Astrocyte of the cerebellum (primary cell): ENCODE measurements at regions not wholly inside any gene's neighbourhood (a gene's known extent, or its start where the extent isn't known, plus 50 kb on each side); places are given as distances from the start of the nearest gene placed in this dataset.

Source experiments
- DNase-seq: peaks from one replicate; pipeline ENCODE4 v3.0.0-alpha.2; 2011; ENCODE audit warnings: low read depth
- H3K4me3 ChIP-seq: 2 replicates; pipeline ENCODE4 v1.5.1; 2011; ENCODE audit warnings: mild to moderate bottlenecking, low read depth, low read length, moderate library complexity
- in situ Hi-C: cut with HindIII; loops from 2 replicates; pipeline ENCODE4 v1.10.0; 2017; ENCODE audit warnings: low sequenced_read_pairs
- TF ChIP-seq, protein P1 (sequence below): IDR thresholded peaks from 2 replicates; pipeline ENCODE4 v1.5.1; 2012; ENCODE audit warnings: low read length, low read depth, moderate library complexity, mild to moderate bottlenecking; ENCODE audit errors: missing control alignments

DNA sequence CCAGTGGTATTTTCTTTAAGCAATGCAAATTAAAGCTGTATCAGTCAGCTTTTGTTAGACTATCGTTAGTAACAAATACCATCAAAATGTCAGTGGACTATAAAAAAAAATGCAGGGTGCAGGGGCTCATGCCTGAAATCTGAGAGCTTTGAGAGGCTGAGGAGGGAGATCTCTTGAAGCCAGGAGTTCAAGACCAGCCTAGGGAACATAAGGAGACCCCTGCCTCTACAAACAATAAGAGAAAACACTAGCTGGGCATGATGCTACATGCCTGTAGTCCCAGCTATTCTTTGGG is 253.7 kb downstream of the MYCN start:
- in situ Hi-C loops = no loop called here
- H3K4me3 ChIP-seq = no peak overlapping the region
- TF ChIP-seq, protein P1, sequence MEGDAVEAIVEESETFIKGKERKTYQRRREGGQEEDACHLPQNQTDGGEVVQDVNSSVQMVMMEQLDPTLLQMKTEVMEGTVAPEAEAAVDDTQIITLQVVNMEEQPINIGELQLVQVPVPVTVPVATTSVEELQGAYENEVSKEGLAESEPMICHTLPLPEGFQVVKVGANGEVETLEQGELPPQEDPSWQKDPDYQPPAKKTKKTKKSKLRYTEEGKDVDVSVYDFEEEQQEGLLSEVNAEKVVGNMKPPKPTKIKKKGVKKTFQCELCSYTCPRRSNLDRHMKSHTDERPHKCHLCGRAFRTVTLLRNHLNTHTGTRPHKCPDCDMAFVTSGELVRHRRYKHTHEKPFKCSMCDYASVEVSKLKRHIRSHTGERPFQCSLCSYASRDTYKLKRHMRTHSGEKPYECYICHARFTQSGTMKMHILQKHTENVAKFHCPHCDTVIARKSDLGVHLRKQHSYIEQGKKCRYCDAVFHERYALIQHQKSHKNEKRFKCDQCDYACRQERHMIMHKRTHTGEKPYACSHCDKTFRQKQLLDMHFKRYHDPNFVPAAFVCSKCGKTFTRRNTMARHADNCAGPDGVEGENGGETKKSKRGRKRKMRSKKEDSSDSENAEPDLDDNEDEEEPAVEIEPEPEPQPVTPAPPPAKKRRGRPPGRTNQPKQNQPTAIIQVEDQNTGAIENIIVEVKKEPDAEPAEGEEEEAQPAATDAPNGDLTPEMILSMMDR = no peak
- no peak for DNase-seq

DNA sequence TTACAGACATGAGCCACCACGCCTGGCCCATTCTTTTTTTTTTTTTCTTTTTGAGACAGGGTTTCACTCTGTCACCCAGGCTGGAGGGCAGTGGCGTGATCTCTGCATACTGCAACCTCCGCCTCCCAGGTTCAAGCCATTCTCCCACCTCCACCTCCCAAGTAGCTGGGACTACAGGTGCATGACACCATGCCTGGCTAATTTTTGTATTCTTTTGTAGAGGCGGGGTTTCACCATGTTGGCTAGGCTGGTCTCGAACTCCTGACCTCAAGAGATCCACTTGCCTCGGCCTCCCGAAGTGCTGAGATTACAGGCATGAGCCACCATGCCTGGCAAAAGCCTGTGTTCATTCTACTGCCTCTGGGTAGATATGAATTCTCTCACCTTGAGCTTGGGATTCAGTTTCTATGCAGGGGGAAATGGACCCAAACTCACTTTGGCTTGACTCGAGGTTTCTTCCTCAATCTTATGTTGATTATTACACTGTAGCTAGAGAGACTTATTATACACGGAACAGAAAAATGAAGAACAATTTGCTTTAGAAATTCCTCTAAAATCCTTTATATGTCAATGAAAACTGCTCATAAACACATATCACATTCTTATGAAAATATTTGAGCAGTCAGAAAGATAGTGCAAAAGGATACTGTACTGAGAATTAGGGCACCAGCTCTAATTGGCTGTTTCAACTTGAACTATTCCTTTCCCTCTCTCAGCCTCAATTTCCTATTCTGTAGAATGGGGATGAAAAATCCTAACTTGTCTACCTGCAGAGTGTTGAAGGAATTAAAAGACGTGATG is 252.3 kb downstream of the MYCN start:
- no peak for DNase-seq
- H3K4me3 ChIP-seq = no peak overlapping the region
- in situ Hi-C loops = no loop called here
- TF ChIP-seq, protein P1 = no peak

DNA sequence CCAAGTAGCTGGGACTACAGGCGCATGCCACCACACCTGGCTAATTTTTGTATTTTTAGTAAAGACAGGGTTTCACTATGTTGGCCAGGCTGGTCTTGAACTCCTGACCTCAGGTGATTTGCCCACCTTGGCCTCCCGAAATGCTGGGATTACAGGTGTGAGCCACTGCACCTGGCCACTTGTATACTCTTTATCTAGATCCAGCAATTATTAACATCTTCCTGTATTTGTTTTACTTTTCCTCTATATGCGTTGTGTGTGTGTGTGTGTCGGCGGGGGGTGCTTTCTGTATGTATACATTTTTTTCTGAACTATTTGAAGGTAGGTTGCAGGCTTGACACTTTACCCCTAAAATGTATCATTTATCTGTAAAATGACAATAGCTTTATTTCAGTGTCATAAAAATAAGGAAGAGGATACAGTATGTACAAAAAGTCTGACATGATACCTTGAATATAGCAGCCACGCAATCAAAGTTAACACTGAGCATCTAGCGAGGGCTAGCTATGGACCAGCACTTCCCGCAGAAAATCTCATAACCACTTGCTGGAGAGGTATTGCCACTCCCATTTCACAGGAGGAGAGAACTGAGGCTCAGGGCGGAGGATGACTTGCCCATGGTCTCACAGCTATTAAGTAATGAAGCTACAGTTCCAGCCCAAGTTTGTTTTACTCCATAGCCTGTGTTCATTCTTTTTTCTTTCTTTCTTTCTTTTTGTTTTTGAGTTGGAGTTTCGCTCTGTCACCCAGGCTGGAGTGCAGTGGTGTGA is 251.3 kb downstream of the MYCN start:
- in situ Hi-C loops = no loop called here
- no peak overlapping the region for H3K4me3 ChIP-seq
- no peak for DNase-seq
- TF ChIP-seq, protein P1 = no peak

DNA sequence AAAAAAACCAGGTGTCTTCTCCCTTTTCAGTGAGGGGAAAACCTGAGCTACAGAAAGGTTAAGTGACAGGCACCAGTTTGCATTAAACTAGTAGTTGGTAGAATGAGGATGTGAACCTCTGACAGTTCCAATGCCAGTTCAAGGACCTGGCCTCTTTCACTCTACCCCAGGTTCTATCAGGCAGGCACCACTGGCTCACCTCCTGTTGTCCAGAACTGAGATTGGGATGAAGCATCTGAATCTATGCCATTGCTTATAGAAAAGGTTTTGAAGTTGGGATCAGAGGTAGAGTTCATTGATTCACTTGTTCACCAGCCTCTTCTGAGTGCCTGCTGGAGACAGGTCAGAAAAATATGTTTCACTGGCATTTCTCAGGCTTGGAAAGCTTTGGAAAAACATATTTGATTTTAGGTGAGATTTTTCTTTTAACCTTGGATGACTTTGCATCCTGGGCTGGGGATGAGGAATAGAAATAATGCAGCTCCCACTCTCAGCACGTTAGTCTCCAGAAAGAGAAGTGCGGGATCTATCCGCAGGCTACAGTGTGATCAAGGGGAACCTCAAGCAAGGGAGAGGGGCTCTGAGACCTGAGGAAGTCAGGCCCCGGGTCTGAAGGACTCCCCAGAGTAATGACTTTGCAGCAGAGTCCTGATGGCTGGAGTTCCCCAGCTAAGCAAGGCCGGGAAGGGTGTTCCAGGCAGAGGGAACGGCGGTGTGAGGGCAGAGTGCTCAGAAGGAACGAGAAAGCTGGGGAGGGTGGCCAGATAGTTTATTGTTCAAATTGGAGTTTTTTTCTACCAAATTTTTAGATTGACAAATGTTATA is 250.3 kb downstream of the MYCN start:
- H3K4me3 ChIP-seq = no peak overlapping the region
- in situ Hi-C loops = no loop called here
- TF ChIP-seq, protein P1 = no peak
- no peak for DNase-seq

DNA sequence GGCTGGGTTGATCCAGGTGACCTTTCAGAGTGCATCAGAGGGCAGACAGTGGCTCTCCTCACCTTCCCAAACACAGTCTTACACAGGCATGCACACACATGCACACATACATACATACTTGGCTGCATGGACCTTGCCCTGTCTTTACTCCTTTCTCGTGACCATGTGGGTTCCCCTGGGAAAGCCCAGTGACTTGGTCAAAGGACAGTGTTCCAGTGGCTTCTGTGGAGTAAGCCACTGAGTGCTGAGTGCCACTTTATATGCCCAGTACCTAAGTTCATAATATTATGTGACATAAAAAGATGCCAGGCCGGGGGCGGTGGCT is 249.4 kb downstream of the MYCN start:
- TF ChIP-seq, protein P1 = no peak
- H3K4me3 ChIP-seq = no peak overlapping the region
- in situ Hi-C loops = no loop called here
- no peak for DNase-seq

DNA sequence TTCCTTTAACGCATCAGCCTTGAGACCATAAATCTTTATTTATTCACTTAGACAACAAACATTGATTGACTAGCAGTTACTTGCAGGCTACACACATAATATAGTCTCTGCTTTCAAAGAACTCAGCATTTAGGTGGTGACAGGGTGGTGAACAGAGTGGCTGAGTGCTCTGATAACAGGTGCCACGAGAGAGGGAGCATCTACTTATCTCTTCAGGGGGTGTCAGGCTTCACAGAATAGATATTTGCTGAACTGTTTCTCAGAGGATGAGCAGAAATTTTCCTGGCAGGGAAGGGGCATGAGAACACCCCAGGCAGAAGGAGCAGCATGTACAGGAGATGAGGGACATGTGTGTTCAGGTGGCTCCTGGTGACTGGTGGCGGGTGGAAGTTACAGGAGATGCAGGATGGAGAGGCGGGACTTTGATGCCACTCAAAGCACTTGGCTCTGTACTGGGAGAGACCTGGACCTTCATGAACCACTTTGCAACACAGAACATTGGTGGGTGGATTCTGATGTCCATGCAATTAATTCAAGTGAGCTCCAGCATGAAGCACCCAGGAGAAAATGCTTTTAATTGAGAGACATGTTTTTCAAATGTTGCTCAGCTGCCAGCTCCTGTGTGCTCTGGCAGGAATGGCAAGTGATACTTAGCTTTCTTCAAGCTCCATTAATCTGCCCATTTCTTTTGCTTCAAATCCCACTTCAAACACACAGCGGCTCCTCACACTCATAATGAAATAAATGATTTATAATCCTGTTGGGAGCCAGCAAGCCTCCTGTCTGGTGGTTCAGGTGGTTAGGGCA is 248.9 kb downstream of the MYCN start:
- DNase-seq = no peak
- TF ChIP-seq, protein P1 = no peak
- in situ Hi-C loops = no loop called here
- H3K4me3 ChIP-seq = no peak overlapping the region
